ENCODE measurements at regions not wholly inside any gene's neighbourhood (a gene's known extent, or its start where the extent isn't known, plus 50 kb on each side); places are given as distances from the start of the nearest gene placed in this dataset.

DNA sequence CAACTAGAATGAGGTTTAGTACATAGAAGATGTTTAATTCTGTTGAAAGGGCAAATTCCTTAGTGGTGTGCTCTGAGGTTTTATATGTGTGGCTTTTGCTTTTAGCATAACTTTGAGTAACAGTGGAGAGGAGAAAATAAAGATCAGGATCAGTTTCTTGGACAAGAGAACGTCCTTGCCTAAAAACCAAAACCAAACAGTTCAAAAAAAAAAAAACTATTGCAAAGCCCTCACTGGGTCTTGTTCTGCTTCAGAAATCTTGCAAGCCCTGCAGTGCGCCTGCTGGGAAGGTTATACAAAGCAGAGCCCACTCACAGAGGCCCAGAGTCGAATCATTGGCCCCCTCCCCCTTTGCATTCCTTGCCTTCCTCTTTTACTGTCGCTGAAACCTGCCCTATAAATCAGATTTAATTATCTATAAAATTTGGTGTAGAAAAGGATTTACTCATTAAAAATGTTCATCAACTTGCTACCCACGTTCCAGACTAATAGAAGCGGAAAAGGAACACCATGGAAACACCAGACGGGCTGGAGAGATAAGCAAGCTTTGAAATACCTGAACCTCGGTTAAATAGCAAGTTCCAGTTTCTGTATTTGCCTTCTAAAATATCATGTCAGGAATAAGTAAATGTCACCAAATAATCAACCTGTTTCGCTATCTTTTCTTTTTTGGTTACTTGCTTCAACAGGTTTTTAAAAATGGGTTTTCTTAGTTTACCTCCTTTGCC, 201.6 kb upstream of the PTBP2 start:
- TF ChIP-seq, protein P1, sequence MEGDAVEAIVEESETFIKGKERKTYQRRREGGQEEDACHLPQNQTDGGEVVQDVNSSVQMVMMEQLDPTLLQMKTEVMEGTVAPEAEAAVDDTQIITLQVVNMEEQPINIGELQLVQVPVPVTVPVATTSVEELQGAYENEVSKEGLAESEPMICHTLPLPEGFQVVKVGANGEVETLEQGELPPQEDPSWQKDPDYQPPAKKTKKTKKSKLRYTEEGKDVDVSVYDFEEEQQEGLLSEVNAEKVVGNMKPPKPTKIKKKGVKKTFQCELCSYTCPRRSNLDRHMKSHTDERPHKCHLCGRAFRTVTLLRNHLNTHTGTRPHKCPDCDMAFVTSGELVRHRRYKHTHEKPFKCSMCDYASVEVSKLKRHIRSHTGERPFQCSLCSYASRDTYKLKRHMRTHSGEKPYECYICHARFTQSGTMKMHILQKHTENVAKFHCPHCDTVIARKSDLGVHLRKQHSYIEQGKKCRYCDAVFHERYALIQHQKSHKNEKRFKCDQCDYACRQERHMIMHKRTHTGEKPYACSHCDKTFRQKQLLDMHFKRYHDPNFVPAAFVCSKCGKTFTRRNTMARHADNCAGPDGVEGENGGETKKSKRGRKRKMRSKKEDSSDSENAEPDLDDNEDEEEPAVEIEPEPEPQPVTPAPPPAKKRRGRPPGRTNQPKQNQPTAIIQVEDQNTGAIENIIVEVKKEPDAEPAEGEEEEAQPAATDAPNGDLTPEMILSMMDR (conservative IDR thresholded peaks at IDR 0.05): no peak
- TF ChIP-seq EZH2 (IDR thresholded peaks at IDR 0.05; ENCODE audit: low read depth): no peak

Data from PC-9 (cell line).